SK-N-SH (cell line): ENCODE measurements at regions not wholly inside any gene's neighbourhood (a gene's known extent, or its start where the extent isn't known, plus 50 kb on each side); places are given as distances from the start of the nearest gene placed in this dataset.

Experiments
- CHD2 ChIP-seq: fragments of 150-350 bp; IDR thresholded peaks from 2 replicates; pipeline ENCODE4 v1.6.1; 2018; ENCODE audit warnings: low read length; ENCODE audit not compliant: partially characterized antibody
- EZH2phosphoT487 ChIP-seq: fragments of 200-600 bp; sonication (generic); IDR thresholded peaks from 2 replicates; pipeline ENCODE4 v1.6.1; 2017; ENCODE audit warnings: low read depth, mixed run types, mild to moderate bottlenecking, antibody characterized with exemption, moderate library complexity, borderline replicate concordance
- GABPA ChIP-seq: IDR thresholded peaks from 2 replicates; pipeline ENCODE4 v1.4.0; 2012; ENCODE audit warnings: low read depth, mild to moderate bottlenecking
- MEF2A ChIP-seq: IDR thresholded peaks from 2 replicates; pipeline ENCODE4 v1.4.0; 2012; ENCODE audit warnings: low read depth, borderline replicate concordance
- POLR2AphosphoS5 ChIP-seq: IDR thresholded peaks from 2 replicates; pipeline ENCODE4 v1.6.1; 2012; ENCODE audit warnings: low read depth, low read length
- RFX5 ChIP-seq: IDR thresholded peaks from 2 replicates; pipeline ENCODE4 v1.6.1; 2012; ENCODE audit warnings: mild to moderate bottlenecking, improper control_type of control experiment, low read length
- TCF12 ChIP-seq: IDR thresholded peaks from 2 replicates; pipeline ENCODE4 v1.4.0; 2012
- TF ChIP-seq, protein P1 (sequence below): fragments of 200-600 bp; sonication (generic); IDR thresholded peaks from 2 replicates; pipeline ENCODE4 v1.6.1; 2017; ENCODE audit warnings: antibody characterized with exemption, mild to moderate bottlenecking, moderate library complexity

DNA sequence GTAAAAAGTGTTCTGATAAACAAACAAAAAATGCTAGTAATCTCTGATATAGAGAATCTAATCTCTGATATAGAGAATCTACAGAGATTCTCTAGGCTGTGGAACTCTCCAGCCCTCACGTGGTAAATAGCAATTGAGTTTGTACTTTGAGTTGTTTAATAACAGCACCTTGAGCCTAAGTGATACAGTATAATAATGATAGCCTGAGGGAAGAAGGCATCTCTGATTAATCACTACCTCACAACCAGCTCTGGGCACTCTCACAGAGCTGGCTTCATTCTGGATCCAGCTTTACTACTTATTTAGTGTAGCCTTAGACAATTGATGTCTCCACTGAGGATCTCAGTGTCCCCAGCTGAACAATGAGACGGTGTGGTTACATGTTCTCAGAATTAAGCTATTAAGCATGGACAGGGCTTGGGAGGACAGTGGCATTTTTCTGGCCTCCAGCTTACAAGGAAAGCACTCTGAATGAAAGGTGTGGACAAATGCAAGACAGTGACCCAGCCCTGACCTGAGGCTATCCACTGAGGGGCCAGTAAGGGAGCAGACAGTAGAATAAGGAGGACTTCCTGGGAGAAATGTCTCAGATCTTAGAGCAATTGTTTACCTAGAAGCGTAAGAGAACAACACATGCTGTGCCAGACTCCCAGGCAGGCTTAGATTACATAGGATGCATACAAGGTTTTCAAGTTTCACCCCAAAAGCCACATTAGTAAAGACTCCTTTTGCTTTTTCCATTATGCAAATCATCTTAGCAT lies 88.7 kb upstream of the DRD2 start:
- TF ChIP-seq, protein P1, sequence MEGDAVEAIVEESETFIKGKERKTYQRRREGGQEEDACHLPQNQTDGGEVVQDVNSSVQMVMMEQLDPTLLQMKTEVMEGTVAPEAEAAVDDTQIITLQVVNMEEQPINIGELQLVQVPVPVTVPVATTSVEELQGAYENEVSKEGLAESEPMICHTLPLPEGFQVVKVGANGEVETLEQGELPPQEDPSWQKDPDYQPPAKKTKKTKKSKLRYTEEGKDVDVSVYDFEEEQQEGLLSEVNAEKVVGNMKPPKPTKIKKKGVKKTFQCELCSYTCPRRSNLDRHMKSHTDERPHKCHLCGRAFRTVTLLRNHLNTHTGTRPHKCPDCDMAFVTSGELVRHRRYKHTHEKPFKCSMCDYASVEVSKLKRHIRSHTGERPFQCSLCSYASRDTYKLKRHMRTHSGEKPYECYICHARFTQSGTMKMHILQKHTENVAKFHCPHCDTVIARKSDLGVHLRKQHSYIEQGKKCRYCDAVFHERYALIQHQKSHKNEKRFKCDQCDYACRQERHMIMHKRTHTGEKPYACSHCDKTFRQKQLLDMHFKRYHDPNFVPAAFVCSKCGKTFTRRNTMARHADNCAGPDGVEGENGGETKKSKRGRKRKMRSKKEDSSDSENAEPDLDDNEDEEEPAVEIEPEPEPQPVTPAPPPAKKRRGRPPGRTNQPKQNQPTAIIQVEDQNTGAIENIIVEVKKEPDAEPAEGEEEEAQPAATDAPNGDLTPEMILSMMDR: no peak
- TF ChIP-seq CHD2 (no peak), EZH2phosphoT487 (no peak), GABPA (no peak), TCF12 (no peak), POLR2AphosphoS5 (no peak), MEF2A (no peak), RFX5 (no peak)
